ENCODE measurements at regions not wholly inside any gene's neighbourhood (a gene's known extent, or its start where the extent isn't known, plus 50 kb on each side); places are given as distances from the start of the nearest gene placed in this dataset.

DNA sequence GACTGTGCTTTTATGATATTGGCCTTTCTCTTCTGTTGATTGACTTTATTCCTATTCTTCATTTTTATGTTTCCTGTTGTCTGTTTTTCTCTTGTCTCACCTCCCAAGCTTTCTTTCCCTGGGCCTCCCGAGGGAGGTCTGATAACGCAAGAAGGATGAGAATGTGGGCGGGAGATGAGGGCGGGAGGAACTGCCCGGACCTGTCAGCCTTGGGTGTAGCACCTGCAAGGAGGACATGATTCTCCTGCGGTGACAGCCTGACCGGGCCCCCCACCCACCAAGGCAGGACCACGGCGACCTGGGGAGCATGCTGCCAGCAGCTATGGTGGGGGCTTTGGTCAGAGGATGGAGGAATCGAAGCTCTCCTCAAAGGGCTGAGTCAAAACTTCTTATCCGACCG lies 86.9 kb downstream of the PLEKHG1 start:
- no peaks in the 10 kb centered on the region for H3K4me1 ChIP-seq (ENCODE audit: insufficient read depth, low read length)
- H3K27ac ChIP-seq (ENCODE audit: low read depth, low read length), result no peak overlapping the region
- DNase-seq (ENCODE audit: insufficient read length, low spot score, missing footprints), result no peak
- no peaks in the 10 kb centered on the region for H3K9me3 ChIP-seq (ENCODE audit: low read depth, low read length)
- H2AFZ ChIP-seq (ENCODE audit: low read length), result no peak overlapping the region
- H3K27me3 ChIP-seq (ENCODE audit: insufficient read depth, low read length), result peaks cover 6% of the 10 kb centered on the region
- no peaks in the 10 kb centered on the region for H3K79me2 ChIP-seq (ENCODE audit: insufficient read depth, low read length)
- TF ChIP-seq, protein P1, sequence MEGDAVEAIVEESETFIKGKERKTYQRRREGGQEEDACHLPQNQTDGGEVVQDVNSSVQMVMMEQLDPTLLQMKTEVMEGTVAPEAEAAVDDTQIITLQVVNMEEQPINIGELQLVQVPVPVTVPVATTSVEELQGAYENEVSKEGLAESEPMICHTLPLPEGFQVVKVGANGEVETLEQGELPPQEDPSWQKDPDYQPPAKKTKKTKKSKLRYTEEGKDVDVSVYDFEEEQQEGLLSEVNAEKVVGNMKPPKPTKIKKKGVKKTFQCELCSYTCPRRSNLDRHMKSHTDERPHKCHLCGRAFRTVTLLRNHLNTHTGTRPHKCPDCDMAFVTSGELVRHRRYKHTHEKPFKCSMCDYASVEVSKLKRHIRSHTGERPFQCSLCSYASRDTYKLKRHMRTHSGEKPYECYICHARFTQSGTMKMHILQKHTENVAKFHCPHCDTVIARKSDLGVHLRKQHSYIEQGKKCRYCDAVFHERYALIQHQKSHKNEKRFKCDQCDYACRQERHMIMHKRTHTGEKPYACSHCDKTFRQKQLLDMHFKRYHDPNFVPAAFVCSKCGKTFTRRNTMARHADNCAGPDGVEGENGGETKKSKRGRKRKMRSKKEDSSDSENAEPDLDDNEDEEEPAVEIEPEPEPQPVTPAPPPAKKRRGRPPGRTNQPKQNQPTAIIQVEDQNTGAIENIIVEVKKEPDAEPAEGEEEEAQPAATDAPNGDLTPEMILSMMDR (IDR thresholded peaks at IDR 0.05; ENCODE audit: extremely low read depth, low read depth, low read length), result no peak
- H4K20me1 ChIP-seq (ENCODE audit: insufficient read depth, low read length), result no peaks in the 10 kb centered on the region
- H3K36me3 ChIP-seq (ENCODE audit: insufficient read depth, low read length), result no peaks in the 10 kb centered on the region
- no peak overlapping the region for H3K4me3 ChIP-seq (ENCODE audit: insufficient read depth, low read length)
- H3K4me2 ChIP-seq (ENCODE audit: insufficient read depth, low read length), result no peak overlapping the region

DNA sequence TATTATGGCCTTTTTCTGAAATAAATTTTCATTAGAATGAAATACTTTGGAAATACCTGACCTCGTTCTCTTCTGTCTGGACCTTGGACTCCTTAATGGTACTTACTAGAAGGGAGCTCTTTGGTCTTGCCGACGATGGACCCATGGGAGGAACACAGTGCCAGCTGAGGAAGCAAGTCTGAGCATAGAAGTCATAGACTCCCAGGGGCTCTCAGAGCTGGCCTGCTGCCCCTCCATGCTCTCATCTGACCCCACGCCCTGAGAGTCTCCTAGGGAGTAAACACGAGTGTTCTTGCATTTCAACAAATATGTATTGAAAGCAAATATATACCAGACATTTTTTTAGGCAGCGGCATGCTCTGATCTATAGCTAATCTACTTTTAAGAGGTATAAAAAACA lies 87.8 kb downstream of the PLEKHG1 start:
- no peak overlapping the region for H3K4me2 ChIP-seq (ENCODE audit: insufficient read depth, low read length)
- H3K9me3 ChIP-seq (ENCODE audit: low read depth, low read length), result no peaks in the 10 kb centered on the region
- H3K4me1 ChIP-seq (ENCODE audit: insufficient read depth, low read length), result no peaks in the 10 kb centered on the region
- no peak overlapping the region for H3K27ac ChIP-seq (ENCODE audit: low read depth, low read length)
- no peak overlapping the region for H3K4me3 ChIP-seq (ENCODE audit: insufficient read depth, low read length)
- TF ChIP-seq, protein P1 (IDR thresholded peaks at IDR 0.05; ENCODE audit: extremely low read depth, low read depth, low read length), result no peak
- DNase-seq (ENCODE audit: insufficient read length, low spot score, missing footprints), result no peak
- no peaks in the 10 kb centered on the region for H4K20me1 ChIP-seq (ENCODE audit: insufficient read depth, low read length)
- no peaks in the 10 kb centered on the region for H3K36me3 ChIP-seq (ENCODE audit: insufficient read depth, low read length)
- peaks cover 6% of the 10 kb centered on the region for H3K27me3 ChIP-seq (ENCODE audit: insufficient read depth, low read length)
- no peak overlapping the region for H2AFZ ChIP-seq (ENCODE audit: low read length)
- no peaks in the 10 kb centered on the region for H3K79me2 ChIP-seq (ENCODE audit: insufficient read depth, low read length)

DNA sequence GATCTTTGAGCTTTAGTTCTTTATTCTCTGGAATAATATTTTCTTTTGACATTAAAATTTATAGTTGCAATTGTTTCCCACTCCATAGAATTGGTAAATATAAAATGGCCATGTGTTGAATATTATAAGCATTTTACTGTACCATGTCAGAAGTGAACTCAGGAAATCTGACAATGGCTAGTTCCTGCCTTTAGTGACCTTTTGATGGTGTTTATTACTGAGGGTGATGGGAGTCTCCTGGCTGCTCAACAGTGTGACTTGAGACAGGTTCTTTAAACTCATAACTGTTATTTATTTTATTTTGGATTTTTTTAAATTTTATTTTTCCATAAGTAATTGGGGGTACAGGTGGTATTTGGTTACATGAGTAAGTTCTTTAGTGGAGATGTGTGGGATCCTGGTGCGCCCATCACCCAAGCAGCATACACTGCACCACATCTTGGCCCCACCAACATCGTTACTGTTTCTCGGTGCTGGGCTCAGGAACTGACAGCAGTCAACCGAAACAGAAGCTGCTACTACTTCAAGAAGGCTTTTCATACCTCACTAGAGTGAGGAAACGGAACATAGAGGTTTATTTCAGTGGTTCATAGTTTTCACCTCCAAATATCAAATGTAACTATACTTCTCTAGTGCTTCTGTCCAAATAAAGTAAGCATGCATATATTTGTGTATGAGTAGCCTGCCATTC lies 90.4 kb downstream of the PLEKHG1 start:
- Histone ChIP-seq H3K27me3 (ENCODE audit: insufficient read depth, low read length) (peaks cover 6% of the 10 kb centered on the region), H3K4me1 (ENCODE audit: insufficient read depth, low read length) (no peaks in the 10 kb centered on the region), H3K4me2 (ENCODE audit: insufficient read depth, low read length) (no peak overlapping the region), H4K20me1 (ENCODE audit: insufficient read depth, low read length) (no peaks in the 10 kb centered on the region), H3K9me3 (ENCODE audit: low read depth, low read length) (no peaks in the 10 kb centered on the region), H3K27ac (ENCODE audit: low read depth, low read length) (no peak overlapping the region), H3K4me3 (ENCODE audit: insufficient read depth, low read length) (no peak overlapping the region), H3K36me3 (ENCODE audit: insufficient read depth, low read length) (no peaks in the 10 kb centered on the region), H2AFZ (ENCODE audit: low read length) (no peak overlapping the region), H3K79me2 (ENCODE audit: insufficient read depth, low read length) (no peaks in the 10 kb centered on the region)
- TF ChIP-seq, protein P1 (IDR thresholded peaks at IDR 0.05; ENCODE audit: extremely low read depth, low read depth, low read length), result no peak
- no peak for DNase-seq (ENCODE audit: insufficient read length, low spot score, missing footprints)

DNA sequence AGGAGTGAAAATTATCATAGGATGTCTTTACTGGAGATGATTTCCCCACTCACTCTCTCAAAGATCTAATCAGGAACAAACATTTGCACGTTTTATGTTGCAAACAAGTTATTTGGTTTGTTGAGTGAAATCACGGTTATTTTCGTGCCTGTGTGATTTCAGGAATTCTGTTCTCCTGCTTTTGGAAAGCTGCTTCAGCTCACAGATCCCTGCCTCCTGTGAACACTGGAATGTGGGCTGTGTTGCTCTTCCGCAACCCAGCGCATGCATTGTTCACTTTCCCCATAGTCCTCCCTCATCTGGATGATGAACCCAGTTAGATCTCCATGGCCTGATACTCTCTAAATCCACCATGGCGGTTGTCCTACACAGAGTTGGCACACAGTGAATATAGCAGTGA lies 91.0 kb downstream of the PLEKHG1 start:
- Histone ChIP-seq H3K4me2 (ENCODE audit: insufficient read depth, low read length) (no peak overlapping the region), H3K4me3 (ENCODE audit: insufficient read depth, low read length) (no peak overlapping the region), H4K20me1 (ENCODE audit: insufficient read depth, low read length) (no peaks in the 10 kb centered on the region), H3K27ac (ENCODE audit: low read depth, low read length) (no peak overlapping the region), H3K79me2 (ENCODE audit: insufficient read depth, low read length) (no peaks in the 10 kb centered on the region), H2AFZ (ENCODE audit: low read length) (no peak overlapping the region), H3K4me1 (ENCODE audit: insufficient read depth, low read length) (no peaks in the 10 kb centered on the region), H3K36me3 (ENCODE audit: insufficient read depth, low read length) (no peaks in the 10 kb centered on the region), H3K27me3 (ENCODE audit: insufficient read depth, low read length) (peaks cover 10% of the 10 kb centered on the region), H3K9me3 (ENCODE audit: low read depth, low read length) (no peaks in the 10 kb centered on the region)
- no peak for DNase-seq (ENCODE audit: insufficient read length, low spot score, missing footprints)
- TF ChIP-seq, protein P1 (IDR thresholded peaks at IDR 0.05; ENCODE audit: extremely low read depth, low read depth, low read length), result no peak

Data from osteoblast (primary cell).